HG03175 (cell line): ENCODE measurements at regions not wholly inside any gene's neighbourhood (a gene's known extent, or its start where the extent isn't known, plus 50 kb on each side); places are given as distances from the start of the nearest gene placed in this dataset.

Experiments used
- ATAC-seq: cut with Tn5 transposase; IDR thresholded peaks from one replicate; pipeline ENCODE4 v1.9.1; 2021; ENCODE audit warnings: mild to moderate bottlenecking, moderate library complexity; ENCODE audit not compliant: unreplicated experiment

DNA sequence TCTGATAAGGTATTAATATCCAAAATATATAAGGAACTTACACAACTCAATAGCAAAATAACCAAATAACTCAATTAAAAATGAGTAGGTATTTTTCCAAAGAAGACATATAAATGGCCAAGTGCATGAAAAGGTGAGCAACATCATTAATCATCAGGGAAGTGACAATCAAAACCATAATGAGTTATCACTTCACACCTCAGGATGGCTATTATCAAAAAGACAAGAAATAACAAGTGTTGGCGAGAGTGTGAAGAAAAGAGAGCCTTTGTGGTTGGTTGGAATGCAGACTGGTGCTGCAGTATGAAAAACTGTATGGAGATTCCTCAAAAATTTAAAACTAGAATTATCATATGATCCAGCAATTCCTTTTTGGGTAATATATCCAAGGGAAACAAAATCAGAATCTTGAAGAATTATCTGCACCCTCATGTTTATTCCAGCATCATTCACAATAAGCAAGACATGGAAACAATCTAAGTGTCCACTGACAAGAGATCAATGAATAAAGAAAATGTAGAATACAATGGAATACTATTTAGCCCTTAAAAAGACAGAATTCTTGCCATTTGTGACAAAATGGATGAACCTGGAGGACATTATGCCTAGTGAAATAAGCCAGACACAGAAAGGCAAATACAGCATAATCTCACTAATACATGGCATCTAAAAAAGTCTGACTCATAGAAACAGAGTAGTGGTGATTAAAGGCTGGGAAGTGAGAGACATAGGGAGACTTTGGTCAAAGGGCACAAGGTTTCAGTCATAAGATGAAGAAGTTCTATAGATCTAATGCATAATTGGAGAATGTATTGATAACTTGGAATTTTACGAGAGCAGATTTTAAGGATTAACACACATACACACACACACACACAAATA lies 175.6 kb downstream of the FOXA2 start:
- ATAC-seq = no peak

DNA sequence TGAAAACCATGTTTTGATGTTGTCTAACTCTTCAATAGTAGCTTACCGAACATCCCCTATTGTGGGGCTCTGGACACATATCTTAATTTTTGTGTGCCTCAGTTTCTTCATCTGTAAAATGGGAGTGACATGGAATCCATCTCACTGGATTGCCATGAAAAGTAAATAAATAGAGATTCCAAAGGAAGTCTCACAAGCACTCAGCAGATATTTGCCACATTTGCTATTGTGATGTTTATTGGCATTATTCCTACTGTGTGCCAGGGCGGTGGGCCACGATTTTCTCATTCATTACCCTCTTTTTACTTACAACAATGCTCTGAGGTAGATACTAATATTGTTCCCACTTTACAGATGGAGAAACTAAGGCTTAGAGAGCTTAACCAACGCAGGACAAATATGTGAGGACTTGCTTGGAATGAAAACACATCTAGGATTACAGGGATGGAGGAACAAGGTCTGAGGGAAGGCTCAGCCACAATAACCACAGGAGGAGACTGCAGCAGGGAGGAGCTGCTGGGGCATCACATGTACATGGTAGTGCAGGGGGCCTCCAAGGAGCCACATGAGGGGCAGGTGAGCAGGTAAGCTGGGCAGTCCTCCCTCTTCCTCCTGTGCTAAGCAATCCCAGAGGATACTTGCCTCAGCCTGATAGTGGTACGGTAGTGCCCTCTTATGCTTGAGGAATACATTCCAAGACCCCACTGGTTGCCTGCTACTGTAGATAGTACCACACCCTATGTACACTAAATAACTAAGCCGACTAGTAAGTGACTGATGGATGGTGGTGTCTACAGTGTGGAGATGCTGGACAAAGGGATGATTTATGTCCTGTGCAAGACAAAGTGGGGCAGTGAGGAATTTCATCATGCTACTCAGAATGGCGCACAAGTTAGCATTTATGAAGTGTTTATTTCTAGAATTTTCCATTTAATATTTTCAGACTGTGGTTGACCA lies 176.9 kb downstream of the FOXA2 start:
- no peak for ATAC-seq

DNA sequence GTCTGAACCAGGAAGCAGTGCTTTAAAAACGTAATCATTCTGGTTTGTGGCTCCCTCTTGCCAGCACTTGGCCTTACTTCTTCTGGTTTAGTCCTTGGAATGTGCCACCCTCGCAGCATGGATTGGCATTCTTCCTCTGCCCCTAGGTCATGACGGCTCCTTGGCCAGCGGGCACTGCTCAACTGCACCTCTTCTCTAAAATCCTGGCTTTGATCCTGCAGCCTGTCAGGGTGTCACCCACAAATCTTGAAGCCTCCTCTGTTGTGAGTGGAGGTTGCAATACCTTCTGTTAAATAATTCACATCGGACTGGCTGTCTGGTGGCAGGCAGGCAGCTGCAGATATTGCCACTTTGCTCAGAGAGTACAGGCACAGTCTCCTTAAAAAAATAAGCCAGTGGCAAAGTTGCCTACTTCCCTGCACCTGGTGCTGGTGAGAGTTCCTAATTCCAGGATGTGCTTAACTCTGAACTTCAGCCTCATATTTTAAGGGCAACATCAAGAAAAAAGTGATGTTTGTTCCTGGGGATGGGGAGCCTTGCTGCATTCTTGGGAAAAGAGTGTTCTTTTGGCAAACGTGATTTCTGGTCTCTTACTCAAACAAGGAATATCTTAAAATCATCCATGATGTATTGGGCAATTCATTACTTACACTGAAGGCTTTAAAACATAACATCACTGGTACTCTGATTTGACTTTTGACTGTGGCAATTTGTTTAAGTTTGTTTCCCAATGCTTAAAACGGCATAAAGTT lies 179.8 kb downstream of the FOXA2 start:
- no peak for ATAC-seq

DNA sequence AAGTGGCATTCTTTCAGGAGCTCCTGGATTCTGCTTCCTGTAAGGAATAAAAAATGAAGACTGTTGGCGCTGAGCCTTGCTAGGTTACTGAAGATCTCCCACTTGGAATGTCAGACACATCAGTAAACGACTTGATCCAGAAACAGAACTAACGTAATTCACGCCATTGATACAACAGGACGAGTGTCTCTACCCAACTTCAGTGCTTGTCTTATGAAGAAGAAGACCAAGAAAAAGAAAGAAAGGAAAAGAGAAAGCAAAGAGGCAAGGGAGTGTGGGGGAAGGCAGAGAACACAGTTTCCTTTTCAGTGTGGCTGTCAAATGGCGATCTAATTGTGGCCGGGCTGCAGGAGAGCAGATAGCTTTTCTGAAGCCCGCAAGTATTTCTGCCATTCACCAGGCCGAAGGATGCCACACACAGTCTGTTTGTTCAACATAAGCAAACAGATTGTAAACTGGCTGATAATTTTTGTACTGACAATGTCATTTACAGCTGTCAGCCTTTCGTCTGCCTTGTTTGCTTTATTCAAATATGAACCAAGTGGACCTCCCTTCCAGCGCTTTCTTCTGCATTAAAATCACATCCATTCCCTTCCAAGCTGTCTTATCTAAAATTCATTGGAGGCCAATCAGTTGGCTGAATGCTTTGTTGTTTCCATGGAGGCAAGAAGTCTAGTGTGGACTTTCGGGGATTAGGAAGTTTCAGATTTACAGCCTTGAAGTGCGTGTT lies 180.6 kb downstream of the FOXA2 start:
- no peak for ATAC-seq

DNA sequence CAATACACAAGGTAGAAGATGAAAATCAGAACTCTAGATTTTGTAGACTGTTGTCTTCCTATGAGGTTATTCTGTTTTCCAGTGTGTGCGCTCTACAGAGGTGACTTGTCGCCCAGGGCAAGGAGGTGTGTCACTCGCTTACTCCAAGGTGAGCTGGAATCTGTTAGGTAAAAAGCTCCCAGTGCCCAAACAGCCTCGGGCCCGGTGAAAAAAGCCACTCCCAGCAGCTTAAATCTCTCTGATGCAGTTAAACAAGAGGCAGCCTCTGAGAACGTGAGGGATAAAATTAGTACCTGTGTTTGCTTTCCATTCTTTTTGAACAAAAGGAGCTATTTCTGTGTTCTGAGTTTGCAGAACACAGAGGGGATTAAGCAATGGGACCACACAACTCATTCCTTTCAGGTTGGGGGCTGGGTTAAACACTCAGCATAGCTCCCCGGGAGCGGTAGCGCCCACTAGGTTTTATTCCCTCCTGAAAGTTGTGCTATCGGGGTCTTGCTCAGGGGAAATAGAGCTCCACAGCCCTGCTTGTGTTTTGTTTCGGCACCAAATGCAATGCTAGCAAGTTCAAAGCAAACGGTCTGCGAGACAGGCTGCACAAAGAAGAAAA lies 181.2 kb downstream of the FOXA2 start:
- no peak for ATAC-seq

DNA sequence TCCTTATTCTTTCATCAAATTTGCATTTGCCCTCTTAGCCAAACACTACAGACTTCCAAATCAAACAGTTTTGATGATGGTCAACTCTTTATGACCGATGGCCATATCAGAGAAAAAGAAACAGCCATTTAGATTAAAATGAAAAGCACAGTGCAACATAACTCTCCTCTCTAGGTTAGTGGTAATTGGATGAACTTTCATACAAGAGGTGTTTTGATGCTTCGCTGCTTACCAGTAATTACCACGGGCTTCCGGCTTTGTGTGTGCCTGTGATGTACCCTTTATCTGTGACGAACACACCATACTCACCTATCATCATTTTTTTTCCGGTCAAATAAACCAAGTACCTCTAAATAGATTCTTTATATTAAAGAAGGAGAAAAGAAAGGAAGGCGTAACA lies 181.8 kb downstream of the FOXA2 start:
- no peak for ATAC-seq

DNA sequence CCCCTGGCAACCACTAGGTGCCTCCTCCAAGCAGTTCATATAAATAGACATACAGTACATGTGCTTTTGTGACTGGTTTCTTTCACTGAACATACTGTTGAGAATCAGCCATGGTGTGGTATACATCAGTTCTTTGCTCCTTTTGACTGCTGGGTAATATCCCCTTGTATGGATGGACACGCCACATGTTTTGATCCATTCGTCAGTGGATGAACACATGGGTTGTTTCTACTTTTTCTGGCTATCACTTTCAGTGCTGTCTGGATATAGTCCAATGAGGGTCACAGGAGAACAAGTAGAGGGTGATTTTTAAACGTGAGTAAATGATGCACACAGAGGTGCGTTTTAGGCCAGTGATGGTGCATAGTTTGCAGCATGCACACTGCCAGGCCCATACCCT lies 183.9 kb downstream of the FOXA2 start:
- no peak for ATAC-seq

DNA sequence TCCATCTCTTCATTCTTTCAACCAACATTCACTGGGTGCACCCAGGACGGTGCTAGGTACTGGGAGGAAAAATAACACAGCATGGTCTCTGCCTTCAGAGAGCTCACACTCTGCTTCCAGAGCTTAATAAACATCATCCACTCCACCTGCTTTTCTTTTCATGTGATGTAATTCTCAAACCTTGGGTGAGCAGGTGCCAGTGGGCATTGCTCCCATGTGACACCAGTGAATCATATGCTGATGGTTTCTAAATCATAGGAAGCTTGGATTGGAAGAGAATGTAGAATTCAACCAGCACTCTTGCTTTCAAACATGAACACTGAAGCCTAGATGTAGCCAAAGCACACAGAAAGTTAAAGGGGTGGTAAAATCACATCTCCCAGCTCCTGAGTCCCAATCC lies 189.8 kb downstream of the FOXA2 start:
- ATAC-seq = no peak

DNA sequence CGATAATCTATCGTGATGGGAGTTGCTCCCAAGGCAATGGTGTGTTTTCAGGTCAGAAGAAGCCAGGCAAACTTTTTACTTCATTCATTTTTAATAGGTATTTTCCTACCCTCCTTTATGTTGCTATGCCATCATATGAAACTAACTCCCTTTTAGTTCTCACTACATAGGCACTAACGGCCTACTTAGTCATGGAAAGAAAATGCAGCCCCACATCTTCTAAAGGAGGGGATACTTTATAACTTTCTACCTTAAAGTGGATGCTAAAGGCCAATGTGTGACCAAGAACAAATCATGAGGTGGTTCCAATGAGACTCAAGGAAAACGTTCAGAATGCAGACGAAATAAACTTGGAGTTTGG lies 193.8 kb downstream of the FOXA2 start:
- ATAC-seq = no peak

DNA sequence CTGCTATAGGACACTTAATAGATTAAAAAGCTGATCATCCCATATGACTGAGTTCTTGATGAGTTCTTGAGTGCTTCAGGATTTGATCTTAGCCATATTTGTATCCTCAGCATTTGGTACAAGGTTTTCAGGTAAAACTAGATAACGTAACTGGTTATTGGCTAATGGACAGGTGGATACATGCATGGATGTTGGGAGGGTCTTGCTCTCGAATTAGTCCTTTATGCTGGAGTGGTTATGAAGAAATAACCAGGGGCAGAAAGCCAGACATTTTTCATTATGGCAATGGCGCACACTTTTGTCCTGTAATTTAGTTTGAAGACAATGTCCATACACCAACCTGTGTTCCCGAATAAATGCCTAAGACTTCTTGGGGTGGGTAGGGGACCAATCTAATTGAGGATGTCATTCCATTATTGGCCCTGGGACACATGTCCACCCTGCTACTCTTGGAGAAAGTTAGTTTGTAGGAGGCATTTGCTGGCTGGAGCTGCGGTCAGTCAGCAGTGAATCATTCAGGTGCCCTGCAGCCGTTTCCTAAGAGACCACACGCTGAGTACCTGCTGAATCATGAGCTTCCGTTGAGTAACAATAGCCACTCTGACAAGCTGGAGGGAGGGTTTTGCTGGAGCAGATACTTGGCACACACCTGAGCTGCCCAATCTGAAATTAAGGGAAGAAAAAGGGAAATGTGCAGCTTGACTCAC lies 194.4 kb downstream of the FOXA2 start:
- ATAC-seq = no peak

DNA sequence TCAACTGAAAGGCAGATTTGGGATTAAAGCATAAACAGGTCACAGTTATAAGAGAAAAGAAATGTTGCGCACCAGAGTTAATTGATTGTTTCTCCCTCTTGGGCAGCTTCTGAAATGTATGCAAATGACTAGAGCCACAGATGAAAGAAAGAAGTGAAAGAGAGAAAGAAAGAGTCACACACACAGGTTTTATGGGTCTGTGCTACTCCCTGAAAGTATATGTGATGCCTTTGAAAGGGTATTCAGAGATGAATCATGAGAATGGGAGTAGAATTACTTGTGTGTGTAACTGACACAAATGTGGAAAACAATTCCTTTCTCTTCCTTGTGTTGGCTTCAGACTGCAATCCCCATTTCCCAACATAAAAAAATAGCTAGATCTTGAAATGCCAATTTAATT lies 196.9 kb downstream of the FOXA2 start:
- ATAC-seq = no peak

DNA sequence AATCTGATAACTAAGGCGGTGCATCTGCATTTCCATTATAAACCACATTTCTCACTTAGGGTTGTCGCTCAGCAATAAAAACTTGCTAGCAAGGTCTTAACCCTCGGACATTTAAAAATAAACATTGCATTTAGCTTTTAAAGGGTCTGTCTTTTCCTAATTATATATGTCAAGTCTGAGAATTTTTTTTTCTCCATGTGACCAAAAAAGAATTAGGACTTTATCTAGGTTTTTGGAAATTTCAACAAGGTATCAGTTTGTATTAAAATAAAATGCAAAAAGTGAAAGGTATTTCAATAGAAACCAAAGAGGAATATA lies 198.1 kb downstream of the FOXA2 start:
- ATAC-seq = no peak

DNA sequence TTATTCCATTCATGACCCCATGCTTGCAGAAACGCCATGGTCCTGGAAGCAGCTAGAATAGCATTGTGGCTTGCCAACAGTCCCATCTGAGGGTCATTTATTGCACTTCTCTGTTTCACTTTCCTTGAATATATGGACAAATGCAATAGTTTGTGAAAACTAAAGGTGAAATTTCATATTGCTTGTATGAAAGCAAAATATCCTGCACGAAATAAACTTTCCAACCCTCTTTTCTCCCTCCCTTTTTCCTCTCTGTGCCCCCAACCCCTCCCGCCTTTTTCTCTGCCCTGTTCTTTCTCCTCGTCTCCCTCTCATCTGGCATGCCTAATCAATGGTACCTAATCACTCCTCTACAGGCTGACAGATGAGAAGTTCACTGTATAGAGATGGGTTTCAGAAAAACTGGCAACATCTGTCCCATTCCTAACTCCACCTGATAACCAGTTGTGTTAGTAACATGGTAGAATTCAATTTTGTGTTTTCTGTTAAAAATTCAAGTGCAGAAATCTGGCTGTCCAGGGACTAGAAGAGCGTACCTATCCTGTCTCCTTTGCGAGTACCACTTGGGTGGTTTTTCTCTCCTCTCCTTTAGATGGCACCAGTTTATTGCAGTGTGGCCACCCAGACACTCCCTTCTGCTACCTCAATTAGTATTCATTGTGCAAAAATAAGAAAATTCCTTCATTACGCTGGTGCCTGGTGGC lies 198.6 kb downstream of the FOXA2 start:
- no peak for ATAC-seq

DNA sequence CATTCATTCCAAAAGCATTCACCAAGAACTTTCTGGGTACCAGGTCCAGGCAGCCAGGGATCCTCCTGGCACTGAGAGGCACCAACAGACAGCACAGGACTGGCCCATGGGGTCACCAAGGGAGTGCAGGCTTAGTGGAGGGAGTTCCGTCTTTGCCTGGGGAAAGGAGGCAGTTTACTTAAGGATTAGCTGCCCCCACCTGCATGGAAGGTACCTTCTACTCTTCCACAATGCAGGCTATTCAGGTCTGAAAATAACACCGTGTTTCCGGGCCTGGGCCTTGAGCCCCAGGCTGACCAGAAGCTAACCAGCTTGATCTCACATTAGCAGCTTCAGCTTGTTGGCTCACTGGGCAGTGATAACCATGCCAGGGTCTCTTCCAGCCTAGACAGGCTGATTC lies 199.4 kb downstream of the FOXA2 start:
- no peak for ATAC-seq

DNA sequence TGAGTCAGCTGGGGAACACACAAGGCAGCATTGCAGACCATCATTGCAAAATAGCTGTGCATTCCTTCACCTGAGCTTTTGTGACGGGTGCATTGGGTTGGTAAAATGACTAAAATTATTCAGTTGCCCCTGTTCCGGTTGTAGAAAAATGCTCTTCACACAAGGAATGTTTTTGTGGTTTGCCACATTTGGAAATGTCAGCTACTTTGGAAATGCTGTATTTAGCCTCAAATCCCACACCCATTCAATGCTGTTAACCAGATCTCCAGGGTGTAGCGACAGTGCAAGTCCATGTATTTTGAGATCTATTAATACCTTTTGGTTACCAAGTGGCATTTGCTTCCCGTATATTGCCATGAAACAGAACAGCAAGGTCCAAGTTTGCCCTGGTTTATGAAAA lies 201.2 kb downstream of the FOXA2 start:
- no peak for ATAC-seq

DNA sequence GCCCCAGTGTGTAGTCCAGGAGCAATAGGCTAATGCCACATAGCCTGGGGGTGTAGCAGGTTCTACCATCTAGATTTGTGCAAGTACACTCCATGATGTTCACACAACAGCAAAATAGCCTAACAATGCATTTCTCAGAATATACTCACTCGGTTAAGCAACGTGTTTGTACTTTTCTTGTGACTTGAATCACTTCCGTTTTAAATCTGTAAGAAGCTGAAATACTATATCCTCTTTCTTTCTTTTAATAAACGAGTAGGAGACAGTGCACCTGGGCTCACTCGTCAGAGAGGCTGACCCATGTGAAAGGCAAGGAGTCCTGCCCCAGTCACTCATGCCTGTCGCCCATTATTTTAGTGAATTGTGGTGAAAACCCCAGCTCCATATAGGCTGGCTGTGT lies 201.6 kb downstream of the FOXA2 start:
- no peak for ATAC-seq

DNA sequence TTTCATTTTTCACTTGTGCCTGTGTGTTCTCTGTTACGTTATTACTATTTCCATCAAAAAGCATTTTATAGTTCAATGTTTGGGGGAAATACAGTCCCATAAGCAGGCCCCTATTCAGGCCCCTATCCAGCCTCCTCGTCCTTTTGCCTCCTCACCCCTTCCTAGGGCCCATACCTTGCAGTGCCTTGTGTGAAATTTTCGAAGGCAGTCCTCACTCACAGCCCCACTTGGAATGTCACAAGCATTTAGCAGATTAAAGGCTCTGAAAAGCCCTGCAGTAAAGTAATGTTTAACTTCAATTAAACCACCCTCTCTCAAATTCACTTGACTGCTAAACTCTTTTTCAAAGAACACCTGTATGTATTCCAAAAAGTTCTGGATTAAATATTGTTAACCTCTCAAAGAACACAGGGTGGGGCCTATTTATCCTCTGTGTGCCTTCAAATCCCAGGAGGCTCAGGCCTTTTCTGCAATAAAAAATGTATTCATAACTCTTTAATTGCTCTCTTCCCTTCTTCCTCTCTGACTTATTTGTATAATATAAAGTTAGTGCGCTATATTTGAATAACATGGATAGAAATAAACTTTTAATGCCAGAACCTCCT lies 202.5 kb downstream of the FOXA2 start:
- no peak for ATAC-seq

DNA sequence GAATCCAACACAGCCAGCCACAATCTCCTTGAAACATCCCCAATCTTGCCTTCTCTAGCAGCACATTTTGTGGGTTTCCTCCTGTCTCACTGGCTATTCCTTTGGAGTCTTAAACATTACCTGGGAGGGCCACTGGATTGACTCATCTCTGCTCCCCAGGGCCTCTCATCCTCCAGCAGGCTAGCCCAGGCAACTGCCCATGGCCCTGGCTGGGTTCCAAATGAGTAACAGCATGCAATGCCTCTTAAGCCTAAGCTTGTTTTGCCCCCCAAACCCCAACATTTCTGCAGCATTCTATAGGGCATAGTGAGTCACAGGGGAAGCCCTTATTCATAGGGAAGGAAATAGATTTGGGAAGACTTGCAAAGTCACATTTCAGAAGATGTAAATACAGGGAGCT lies 204.9 kb downstream of the FOXA2 start:
- ATAC-seq = no peak
